ENCODE measurements at regions not wholly inside any gene's neighbourhood (a gene's known extent, or its start where the extent isn't known, plus 50 kb on each side); places are given as distances from the start of the nearest gene placed in this dataset.
"Not testable (repeated sequence)": the region's sequence is repeated elsewhere in the genome, so short reads cannot be mapped to it uniquely, and the experiment has no call there.

DNA sequence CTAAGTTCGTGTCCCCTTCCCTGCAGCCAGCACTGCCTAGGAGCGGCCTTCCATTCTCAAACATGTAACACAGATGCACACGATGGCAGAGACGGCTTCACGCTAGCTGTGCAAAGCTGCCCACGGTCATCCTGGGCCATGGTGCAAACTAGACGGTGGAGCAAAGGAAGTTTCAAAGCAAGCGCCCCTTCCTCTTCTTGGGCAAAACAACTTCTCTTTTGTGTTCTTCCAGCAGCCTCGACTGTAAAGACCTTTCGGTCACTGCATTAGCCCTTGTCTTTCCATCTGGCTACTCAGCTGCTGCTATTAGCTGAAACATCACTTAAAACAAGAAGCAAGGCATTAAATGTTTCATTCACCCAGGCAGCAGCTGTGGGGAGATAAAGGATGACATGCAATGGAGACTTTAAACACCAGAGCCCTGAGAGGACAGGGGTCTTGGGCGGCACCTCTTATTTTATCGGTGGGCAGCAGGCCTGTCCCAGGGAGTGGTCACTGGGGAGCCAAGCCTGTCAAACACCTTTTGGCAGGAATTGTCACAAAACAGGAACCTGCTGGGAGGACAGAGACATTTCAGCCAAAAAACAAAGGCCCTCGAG lies 214.8 kb downstream of the KLF6 start:
- DNase-seq: no peak

DNA sequence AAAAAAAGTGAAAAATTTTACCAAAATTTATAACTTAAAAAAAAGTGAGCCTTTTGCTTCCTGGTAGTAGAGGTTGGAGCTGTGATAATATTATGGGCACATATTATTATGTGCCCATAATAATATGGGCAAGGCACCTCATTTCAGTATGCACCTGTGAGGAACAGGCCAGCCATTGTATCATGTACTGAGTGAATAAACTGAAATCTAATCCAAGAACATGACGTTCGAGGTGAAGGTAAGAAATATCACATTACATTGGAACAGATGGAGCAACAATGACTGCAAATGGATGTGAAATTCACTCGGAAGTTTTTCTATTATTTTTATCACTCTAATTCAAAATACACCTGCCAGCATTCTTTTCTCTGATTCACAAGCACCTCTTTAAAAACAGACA lies 216.0 kb downstream of the KLF6 start:
- DNase-seq: no peak

DNA sequence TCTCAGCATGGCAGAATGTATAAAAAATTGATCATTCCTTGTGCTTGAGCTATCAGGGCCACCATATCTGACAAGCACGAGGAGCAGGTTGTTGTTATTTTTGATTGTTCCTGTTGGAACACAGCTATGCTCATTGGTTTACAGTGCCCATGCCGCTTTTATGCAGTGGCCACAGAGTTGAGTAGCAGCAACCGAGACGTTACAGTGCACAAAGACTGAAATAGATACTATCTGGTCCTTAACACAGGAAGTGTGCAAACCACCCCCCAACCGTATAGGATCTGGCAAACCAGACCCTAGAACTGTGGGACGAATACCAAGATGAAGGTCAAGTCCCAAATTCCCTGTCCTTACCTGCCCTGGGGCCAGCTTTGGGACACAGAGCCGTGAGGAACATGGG lies 216.6 kb downstream of the KLF6 start:
- DNase-seq: no peak

- DNase-seq: no peak
Observed at GRCh38 chr10:3567291-3567963, 217.6 kb downstream of the KLF6 start.

DNA sequence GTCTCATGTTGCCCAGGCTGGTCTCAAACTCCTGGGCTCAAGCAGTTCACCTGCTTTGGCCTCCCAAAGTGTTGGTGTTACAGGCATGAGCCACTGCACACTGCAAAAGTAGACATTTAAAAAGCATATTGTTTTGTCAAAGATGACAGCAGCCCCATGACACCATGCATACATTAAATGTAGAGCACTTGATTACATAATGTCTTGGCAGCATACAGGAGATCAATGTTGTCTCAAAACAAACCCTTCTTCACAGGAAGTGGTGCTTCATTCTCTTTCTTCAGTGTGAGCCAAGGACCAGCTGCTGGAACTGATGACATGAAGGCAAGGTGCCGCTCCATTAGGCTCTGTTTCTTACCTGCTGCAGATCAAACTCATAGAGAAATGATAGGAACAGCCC lies 218.4 kb downstream of the KLF6 start:
- no peak for DNase-seq

DNA sequence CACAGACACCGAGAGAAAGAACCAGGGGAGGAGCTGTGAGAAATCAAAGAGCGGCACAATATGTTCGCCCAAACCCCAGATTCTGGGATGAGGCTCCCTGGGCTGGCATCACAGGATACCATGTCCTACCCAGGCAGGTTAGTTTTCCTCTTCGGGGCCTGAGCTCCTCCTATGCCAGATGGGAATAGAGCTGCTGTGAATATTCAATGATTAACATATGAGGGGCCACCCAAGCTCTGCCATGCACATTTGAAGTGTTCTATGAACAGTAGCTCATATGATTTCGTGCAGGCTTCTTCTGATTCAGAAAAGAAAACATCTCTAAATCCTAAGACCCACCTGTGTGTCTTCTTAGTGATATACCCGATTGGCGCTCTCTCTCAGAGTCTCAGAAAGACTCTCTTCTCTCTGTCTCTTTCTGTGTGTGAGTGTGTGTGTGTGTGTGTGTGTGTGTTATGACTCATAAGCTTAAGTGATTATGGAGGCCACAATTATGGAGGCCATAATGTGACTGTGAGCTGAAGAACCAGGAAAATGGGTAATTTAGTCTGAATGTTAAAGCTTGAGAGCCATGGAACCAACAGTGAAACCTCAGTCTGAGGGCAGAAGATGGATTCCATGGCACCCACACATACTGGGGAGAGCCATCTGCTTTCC lies 220.5 kb downstream of the KLF6 start:
- peak; percentile 18 for DNase-seq

- no peak for DNase-seq
Observed at GRCh38 chr10:3563298-3563697, 221.7 kb downstream of the KLF6 start.

GRCh38 chr10:3560628-3561027 lies 224.4 kb downstream of the KLF6 start:
- not testable (repeated sequence) for DNase-seq

DNA sequence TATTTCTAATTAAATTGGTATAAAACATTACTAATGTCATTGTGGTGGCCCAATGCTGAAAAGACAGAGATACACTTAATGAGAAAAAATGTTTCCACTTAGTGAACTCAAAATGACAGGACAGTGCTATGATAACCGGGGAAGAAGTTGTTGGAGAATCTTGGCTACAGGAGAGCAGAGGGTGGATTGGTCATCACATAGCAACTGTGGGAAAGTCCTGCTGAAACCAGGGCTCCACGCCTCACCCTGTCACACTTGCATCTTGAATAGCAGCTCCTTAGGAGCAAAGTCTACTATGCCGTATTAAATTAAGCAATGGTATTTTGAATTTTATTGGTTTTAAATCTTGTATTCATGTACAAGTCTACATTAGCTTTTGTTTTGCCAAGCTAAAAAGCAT lies 225.5 kb downstream of the KLF6 start:
- no peak for DNase-seq

- DNase-seq: no peak
Observed at GRCh38 chr10:3559011-3559410, 226.0 kb downstream of the KLF6 start.

DNA sequence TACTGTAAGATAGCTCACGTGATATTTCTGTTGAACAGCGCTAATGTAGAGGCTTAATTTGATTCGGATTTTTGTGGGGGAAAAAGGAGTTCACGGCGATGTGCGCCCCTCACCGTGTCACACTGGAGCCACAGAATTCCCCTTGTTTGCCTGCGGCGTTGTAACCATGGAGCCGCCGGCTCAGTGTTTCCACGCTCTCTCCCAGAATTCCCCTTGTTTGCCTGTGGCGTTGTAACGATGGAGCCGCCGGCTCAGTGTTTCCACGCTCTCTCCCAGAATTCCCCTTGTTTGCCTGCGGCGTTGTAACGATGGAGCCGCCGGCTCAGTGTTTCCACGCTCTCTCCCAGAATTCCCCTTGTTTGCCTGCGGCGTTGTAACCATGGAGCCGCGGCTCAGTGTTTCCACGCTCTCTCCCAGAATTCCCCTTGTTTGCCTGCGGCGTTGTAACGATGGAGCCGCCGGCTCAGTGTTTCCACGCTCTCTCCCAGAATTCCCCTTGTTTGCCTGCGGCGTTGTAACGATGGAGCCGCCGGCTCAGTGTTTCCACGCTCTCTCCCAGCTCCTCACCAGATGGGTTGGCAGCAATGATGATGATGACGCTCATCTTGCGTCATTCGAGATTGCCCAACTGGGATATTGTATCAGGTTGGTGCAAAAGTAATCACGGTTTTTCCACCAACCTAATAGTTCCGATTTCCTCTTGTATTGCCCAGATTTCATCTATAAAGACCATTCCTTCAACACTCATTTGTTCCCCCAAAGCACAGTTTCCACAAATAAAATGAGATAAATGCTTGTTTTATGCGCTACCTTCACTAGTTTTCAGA lies 228.6 kb downstream of the KLF6 start:
- peak; percentile 20 for DNase-seq

- DNase-seq: no peak
Observed at GRCh38 chr10:3554121-3554522, 230.9 kb downstream of the KLF6 start.

GRCh38 chr10:3552281-3552680 lies 232.7 kb downstream of the KLF6 start:
- DNase-seq: no peak

- DNase-seq: no peak
Observed at GRCh38 chr10:3551761-3552160, 233.2 kb downstream of the KLF6 start.

DNA sequence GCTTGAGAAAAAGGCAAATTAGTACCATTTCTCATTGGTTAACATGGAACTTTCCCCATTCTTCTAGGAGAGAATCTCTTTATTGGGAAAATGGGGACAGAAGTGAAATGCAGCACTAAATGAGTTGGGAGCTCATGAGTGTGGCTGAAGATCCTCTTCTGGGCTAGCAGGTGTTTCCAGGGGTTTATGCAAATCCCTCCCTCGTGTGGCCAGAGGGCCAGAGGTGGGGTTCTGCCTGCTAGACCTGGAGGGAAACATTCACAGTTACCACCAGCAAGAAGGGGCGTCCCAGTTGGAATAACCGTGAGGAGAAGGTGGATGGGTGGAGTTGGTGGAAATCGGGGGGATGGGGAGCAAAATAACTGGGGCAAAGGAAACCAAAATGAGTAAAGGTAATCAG lies 235.9 kb downstream of the KLF6 start:
- no peak for DNase-seq

- no peak for DNase-seq
Observed at GRCh38 chr10:3548702-3549101, 236.3 kb downstream of the KLF6 start.

- peak; percentile 32 for DNase-seq
Observed at GRCh38 chr10:3548076-3548475, 236.9 kb downstream of the KLF6 start.

- no peak for DNase-seq
Observed at GRCh38 chr10:3544561-3544960, 240.4 kb downstream of the KLF6 start.

DNA sequence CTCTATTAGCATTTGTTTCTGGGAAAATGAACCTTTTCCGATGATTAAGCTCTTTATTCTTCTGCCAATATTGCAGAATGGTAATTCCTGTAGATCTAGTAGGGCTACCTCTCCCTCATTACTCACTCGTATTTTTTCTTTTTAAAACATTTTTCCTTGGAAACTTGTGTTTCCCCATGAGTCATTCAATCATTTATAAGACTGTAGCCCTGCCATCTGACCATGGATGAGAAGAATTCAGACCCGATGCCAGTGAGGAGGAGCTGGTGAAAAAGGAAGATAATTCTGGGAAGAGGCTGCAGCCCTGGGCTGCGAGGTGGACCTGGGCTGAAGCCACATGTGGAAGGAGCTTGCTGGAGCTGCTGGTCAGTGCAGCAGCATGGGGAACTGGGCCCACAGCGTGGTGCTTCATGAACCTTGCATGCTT lies 242.8 kb downstream of the KLF6 start:
- DNase-seq: peak; percentile 87

DNA sequence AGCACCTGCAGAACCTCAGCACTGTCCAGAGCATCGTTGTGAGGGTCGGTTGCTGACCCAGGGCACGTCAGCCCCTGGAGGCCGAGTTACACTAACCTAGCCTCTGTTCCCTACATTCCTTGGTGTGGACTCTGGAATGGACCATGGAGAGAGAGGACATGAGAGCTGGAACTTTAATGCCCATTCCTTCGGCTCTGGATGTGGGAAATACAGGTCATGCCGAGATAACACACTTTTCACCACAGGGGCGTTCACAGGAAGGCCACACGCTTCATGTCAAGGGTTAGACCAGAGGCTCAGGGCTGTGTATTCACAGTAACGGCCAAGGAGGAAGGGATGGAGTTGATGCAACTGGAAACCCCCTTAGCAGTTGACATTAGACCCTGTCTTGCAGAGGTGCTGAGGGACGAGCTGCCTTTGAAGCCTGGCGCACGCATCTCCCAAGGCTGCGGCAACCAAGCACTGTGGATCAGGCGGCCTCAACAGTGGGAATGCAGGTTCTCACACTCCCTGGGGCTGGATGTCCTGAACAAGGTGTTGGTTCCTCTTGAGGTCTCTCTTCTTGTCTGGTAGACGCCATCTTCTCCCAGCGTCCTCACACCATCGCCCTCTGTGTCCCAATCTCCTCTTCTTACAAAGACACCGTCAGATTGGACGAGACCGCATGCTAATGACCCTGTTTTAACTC lies 245.2 kb downstream of the KLF6 start:
- no peak for DNase-seq

DNA sequence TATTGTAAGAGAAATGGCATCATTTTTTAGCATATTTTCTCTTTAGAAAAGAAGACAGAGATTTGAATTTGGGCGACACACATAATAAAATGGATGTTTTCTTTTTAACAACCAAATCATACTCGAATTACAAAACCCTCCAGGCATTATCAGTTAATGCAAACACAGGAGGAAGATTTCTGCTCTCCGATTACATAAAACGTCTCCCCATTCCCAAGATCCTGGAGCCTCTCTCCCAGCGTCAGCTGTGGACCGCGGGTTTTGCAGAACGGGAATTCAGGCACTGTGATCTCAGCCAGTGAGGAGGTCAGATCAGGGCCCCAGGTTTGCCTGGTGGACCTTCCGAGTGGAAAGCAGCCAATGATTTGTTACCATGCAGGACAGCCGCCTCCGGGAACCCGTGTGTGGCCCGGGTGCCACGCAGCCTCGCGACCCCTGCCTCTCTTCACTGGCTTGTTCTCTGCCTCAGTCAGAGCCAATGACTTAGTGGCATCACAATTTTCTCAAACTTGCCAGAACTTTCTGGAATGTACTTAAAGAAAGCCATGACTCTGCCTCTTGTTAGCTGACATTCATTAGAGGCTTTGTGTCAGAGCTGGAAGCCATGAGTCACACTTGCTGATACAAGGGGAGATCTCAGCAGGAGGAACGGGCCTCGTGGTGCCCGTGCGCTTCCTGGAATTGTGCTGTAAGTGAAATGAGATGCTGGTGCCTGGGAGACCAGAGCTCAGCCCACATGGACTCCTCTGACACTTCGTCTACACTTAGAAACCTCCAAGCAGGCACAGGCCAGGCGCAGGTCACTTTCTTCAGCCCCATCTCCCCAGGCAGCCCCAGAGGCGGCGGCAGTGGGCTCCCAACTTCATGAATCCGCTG lies 246.1 kb downstream of the KLF6 start:
- DNase-seq: peak; percentile 97

DNA sequence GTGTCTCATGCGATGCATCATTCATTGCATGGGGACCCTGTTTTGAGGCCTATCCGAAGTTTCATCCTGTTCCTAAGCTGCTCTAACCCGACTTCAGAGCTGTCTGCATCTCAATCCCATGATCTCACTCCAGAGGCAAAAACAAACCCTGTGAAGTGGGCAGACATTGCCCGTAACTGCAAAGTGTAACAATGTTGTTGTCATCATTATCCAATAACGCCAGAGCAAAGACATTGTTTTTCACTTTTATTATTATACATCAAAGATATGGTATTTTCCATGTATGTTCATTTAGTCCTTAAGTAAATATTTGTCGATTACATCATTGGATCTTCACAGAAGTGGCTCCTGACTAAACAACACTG lies 246.7 kb downstream of the KLF6 start:
- DNase-seq: peak; percentile 17
